HG03064 (cell line): ENCODE measurements at regions not wholly inside any gene's neighbourhood (a gene's known extent, or its start where the extent isn't known, plus 50 kb on each side); places are given as distances from the start of the nearest gene placed in this dataset.
"Not testable (repeated sequence)": the region's sequence is repeated elsewhere in the genome, so short reads cannot be mapped to it uniquely, and the experiment has no call there.

Experiments
- ATAC-seq: cut with Tn5 transposase; IDR thresholded peaks from one replicate; pipeline ENCODE4 v1.9.1; 2021; ENCODE audit warnings: low read depth; ENCODE audit not compliant: unreplicated experiment

DNA sequence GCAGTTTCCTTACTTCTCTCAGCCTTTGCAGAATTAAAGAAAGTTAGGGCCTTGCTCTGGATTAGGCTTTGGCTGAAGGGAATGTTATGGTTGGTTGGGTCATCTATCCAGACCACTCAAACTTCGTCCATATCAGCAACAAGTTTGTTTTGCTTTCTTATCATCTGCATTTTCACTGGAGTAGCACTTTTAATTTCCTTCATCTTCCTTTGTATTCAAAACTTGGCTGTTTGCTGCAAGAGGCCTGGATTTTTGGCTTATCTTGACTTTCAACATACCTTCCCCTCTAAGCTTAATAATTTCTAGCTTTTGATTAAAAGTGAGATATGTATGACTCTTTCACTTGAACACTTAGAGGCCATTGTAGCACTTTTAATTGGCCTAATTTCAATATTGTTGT, 126.7 kb upstream of the CENPE start:
- ATAC-seq, result no peak

DNA sequence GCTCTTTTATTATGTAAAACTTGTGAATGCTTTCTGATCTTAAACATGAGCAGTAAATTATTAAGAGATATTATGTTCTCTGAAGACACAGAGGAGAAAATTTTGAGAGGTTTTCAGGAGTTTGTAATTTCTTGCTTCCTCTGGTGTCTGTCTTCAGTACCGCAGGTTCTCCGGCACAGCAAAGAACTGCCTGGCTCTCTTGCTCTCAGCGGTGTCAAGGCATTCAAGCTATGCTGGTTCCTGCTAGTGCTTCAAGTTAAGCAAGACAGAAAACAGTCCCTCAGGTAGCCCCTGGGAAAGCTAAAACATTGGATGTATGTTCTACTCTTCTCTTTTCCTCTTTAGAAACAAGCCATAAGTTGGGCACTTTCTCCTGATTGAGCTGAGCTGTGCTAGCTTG, 120.2 kb upstream of the CENPE start:
- no peak for ATAC-seq

GRCh38 chr4:103308248-103308561, 110.1 kb upstream of the CENPE start:
- no peak for ATAC-seq

DNA sequence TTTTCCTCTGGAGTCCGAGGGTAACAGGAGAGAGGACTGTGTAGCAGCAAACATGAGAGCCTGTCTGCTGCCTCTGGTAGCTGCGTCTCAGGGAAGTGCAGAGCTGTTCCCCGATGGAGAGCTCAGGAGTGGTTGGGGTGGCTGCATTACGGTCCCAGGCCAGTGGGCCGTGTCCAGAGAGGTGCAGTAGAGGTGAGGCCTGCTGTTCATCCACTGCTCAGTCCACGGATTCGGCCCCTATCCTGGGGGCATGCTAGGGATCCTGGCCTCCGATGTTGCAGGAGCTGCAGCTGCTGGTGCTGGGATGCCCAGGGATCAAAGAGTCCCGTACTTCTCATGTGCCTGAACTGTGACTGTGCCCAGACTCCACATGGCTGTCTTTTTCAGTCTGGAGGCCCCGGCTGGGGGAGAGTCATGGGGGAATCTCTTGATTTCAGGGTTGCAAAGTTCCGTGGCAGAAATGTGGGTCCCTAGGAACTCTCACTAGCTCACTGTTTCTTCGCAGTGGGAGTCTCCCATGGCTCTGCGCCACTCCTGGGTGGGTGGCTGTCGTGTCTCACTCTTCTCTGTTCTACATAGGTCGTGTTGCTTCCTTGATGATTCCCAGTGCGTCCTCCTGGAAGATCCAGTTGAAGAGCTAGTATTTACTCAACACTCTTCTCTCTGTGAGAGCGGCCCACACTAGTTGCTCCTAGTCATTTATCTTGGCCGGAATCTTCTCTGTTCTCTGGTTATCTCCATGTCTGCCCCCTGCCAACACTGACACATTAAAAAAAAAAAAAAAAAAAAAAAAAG, 109.5 kb upstream of the CENPE start:
- no peak for ATAC-seq

DNA sequence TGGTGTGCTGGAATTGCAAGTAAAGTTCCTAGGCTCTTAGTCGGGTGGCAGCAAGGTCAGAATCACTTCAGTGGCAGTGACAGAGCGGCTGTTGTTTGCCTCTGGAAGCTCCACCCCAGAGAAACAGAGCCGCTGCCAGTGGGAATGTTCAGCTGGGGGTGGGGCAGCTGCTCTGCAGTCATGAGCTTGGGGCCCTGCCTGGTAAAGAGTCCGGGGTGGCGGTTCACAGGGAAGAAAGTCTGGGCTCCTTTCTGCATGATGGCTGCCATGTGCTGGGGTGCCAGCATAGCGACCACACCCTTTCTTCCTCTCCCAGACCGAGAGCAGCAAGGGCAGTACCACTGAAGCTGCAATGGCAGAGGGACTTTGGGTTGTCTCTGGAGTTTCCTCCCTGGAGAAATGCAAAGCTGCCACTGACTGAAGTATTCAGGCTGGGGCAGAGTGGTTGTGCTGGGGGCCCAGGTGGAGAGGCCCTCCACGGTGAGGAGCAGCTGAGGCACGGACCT, 108.8 kb upstream of the CENPE start:
- no peak for ATAC-seq

DNA sequence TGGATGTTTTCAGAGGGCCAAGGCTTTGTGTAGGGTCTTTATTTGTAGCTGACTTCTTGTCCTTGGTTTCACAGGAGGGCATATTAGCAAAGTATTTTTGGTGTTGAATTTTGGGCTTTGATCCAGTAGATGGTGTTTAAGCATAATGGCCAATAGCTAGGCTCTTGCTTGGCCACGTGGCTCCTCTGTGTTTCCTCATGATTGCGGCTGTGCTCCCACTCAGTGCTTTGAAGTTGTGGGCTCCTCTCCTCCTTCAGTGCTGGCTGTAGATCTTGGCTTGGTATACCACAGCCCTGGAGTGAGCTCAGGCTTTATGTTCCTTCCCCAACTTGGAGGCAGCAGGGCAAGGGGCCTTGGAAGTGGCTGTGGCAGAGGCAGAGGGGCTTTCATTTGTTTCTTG, 107.2 kb upstream of the CENPE start:
- ATAC-seq, result no peak

GRCh38 chr4:103303011-103303410, 104.9 kb upstream of the CENPE start:
- ATAC-seq, result no peak

DNA sequence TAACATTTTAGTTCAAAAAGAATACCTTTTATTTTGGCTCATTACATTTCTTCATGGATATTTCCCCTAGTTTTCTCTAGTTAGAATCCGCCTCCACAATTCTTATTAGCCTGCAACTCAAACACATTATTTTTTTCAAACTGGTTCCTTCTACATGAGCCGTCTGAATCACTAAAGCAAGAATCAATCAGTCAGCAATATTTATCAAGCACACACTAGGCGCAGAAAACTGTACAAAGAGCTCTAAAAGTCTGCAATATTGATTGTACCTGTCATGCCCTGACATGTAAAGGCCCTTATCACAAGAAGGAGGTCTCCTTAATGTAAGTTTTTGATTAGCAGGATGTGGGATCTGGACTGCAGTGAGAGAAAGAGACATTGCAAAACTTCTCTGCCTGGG, 94.8 kb upstream of the CENPE start:
- ATAC-seq, result no peak

DNA sequence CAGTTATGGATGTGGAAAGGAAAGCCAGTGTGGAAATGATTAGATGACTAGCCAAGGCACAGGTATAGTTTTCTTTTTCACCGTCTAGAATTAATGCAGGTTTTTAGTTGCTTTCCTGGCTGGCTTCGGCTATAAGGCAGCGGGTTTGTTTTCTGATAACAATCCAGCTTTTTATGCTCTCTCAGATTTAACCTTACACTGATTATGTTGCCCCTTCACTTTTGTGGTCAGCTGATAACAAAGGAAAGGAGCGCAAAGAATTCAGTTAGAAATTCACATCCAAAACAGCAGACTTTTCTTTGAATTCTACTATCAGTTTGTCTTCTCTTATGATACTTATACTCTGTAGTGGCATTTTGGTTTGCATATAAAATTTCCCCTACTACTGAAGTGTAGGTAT, 94.2 kb upstream of the CENPE start:
- ATAC-seq, result no peak

GRCh38 chr4:103289186-103289585, 91.0 kb upstream of the CENPE start:
- ATAC-seq, result no peak

GRCh38 chr4:103272174-103272573, 74.0 kb upstream of the CENPE start:
- ATAC-seq, result no peak

DNA sequence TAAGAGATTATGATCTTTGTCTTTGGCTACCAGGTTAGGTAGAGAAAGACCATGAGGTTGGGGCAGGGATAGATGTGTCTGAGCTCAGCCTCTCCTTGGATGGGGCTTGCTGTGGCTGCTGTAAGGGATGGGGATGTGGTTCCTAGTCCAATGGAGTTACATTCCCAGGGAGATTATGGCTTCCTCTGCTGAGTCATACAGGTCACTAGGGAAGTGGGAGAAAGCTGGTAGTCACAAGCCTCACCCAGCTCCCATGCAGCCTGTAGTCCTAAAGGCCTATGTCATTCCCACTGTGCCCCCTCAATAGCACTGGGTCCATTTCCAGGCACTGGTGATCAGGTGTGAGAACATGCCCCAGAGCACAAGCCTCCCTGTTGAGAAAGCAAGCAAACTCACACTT, 70.6 kb upstream of the CENPE start:
- no peak for ATAC-seq

DNA sequence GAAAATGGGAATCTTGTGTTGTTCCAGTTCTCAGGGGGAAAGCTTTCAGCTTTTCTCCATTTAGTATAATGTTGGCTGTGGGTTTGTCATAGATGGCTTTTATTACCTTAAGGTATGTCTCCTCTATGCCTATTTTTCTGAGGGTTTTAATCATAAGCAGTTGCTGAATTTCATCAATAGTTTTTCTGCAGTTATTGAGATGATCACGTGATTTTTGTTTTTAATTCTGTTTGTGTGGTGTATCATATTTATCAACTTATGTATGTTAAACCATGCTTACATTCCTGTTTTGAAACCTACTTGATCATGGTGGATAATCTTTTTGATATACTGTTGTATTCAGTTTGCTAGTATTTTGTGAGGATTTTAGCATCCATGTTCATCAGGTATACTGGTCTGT, 66.8 kb upstream of the CENPE start:
- no peak for ATAC-seq

- not testable (repeated sequence) for ATAC-seq
Measured at GRCh38 chr4:103256068-103256467, 57.9 kb upstream of the CENPE start.
